RWPE2 (cell line): ENCODE measurements at regions not wholly inside any gene's neighbourhood (a gene's known extent, or its start where the extent isn't known, plus 50 kb on each side); places are given as distances from the start of the nearest gene placed in this dataset.

ENCODE experiments used
- ATAC-seq: fragments of 200-7000 bp; cut with Tn5 transposase; 3 replicates; pipeline ENCODE4 v1.9.1; 2021; ENCODE audit warnings: low read depth
- DNase-seq: peaks from one replicate; pipeline ENCODE4 v3.0.0-alpha.2; 2020; ENCODE audit warnings: low spot score
- H3K27ac ChIP-seq: fragments of 450-650 bp; 2 replicates; pipeline ENCODE4 v1.5.1; 2017; ENCODE audit warnings: mild to moderate bottlenecking; ENCODE audit not compliant: poor library complexity, severe bottlenecking
- H3K27me3 ChIP-seq: fragments of 250-450 bp; sonication (Bioruptor Pico); 2 replicates; pipeline ENCODE4 v1.5.1; 2021; ENCODE audit warnings: mild to moderate bottlenecking, moderate library complexity; ENCODE audit not compliant: insufficient read depth, poor library complexity, severe bottlenecking
- H3K36me3 ChIP-seq: fragments of 250-450 bp; sonication (Bioruptor Pico); 2 replicates; pipeline ENCODE4 v1.5.1; 2020; ENCODE audit warnings: low read depth, mild to moderate bottlenecking, moderate library complexity
- H3K4me1 ChIP-seq: fragments of 250-450 bp; sonication (Bioruptor Pico); 2 replicates; pipeline ENCODE4 v1.5.1; 2021; ENCODE audit warnings: mild to moderate bottlenecking, moderate library complexity; ENCODE audit not compliant: insufficient read depth, poor library complexity, severe bottlenecking
- H3K4me3 ChIP-seq: fragments of 250-450 bp; sonication (Bioruptor Pico); 2 replicates; pipeline ENCODE4 v1.5.1; 2021; ENCODE audit warnings: mild to moderate bottlenecking, moderate library complexity; ENCODE audit not compliant: severe bottlenecking
- H3K9me3 ChIP-seq: fragments of 250-450 bp; sonication (Bioruptor Pico); 2 replicates; pipeline ENCODE4 v1.5.1; 2021; ENCODE audit warnings: mild to moderate bottlenecking, moderate library complexity; ENCODE audit not compliant: severe bottlenecking
- TF ChIP-seq, protein P1 (sequence below): fragments of 450-650 bp; IDR thresholded peaks from one replicate; pipeline ENCODE4 v1.5.1; 2017; ENCODE audit warnings: mild to moderate bottlenecking, moderate library complexity; ENCODE audit not compliant: poor library complexity, severe bottlenecking

DNA sequence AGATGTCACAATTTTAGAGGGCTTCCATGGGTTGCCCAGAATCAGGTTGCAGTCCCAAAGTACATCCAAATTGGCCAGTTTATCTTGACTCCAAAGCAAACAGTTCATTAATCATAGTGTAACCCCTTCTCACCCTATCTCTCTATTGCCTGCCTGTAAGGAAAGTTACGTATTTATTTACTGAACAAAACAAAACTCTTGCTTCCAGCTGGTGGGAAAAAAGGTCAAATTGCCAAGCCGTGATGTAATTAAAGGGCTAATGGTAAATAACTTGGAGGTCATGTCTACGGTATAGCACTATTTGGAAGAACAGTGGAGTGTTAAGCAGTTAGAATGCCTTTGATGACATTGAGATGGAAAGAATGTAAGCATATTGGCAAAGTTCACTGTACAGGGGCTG, 214.0 kb downstream of the DLEU7 start:
- no peak for DNase-seq

DNA sequence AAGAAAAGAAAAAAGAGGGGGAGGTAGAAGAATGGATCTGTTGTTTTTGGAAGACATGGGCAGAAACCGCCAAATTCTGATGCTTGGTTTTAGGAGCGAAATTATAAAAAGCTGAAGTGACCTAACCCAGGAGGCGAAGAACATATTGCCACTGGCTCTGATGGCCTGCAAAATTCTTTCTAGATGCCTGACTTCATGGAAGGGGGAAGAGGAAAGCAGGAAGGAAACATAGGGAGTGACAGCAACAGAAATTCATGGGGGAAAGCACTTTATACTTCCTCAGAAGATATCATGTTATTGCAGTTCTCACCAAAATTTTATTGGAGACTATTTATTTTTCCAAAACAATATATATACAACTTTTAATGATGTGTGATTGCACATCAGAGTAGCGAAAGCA, 213.5 kb downstream of the DLEU7 start:
- no peaks in the 10 kb centered on the region for H3K36me3 ChIP-seq
- no peak overlapping the region for H3K4me3 ChIP-seq
- ATAC-seq (no peak), DNase-seq (no peak)
- H3K27me3 ChIP-seq, result no peaks in the 10 kb centered on the region
- TF ChIP-seq, protein P1, sequence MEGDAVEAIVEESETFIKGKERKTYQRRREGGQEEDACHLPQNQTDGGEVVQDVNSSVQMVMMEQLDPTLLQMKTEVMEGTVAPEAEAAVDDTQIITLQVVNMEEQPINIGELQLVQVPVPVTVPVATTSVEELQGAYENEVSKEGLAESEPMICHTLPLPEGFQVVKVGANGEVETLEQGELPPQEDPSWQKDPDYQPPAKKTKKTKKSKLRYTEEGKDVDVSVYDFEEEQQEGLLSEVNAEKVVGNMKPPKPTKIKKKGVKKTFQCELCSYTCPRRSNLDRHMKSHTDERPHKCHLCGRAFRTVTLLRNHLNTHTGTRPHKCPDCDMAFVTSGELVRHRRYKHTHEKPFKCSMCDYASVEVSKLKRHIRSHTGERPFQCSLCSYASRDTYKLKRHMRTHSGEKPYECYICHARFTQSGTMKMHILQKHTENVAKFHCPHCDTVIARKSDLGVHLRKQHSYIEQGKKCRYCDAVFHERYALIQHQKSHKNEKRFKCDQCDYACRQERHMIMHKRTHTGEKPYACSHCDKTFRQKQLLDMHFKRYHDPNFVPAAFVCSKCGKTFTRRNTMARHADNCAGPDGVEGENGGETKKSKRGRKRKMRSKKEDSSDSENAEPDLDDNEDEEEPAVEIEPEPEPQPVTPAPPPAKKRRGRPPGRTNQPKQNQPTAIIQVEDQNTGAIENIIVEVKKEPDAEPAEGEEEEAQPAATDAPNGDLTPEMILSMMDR, result no peak
- H3K4me1 ChIP-seq, result no peaks in the 10 kb centered on the region
- H3K27ac ChIP-seq, result no peak overlapping the region
- no peaks in the 10 kb centered on the region for H3K9me3 ChIP-seq

More for the DNA sequence above, 214.0 kb downstream of the DLEU7 start:
- Histone ChIP-seq H3K9me3 (no peaks in the 10 kb centered on the region), H3K27me3 (no peaks in the 10 kb centered on the region), H3K4me3 (no peak overlapping the region), H3K36me3 (no peaks in the 10 kb centered on the region), H3K27ac (no peak overlapping the region), H3K4me1 (no peaks in the 10 kb centered on the region)
- TF ChIP-seq, protein P1, result no peak
- ATAC-seq, result no peak

DNA sequence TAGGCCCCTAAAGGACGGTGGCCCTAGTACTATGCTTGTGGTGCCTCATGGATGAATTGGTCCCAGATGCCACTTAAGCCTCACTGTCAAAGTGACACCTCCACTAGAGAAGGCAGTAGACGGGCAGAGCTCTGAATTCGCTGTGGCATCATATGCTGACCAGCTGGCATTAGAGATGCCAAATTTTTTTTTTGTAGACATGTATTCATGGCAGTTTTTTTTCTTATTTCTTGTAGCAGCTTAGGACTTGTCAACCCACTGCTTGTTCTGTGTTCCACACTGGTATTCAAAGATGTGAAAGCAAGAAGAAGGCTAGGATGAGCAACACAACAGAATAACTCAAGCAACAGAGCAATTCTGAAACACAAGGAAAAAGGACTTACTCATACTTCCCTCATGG, 212.5 kb downstream of the DLEU7 start:
- Histone ChIP-seq H3K27ac (no peak overlapping the region), H3K27me3 (no peaks in the 10 kb centered on the region), H3K36me3 (no peaks in the 10 kb centered on the region), H3K9me3 (no peaks in the 10 kb centered on the region), H3K4me1 (no peaks in the 10 kb centered on the region), H3K4me3 (no peak overlapping the region)
- no peak for DNase-seq
- no peak for ATAC-seq
- TF ChIP-seq, protein P1, result no peak

DNA sequence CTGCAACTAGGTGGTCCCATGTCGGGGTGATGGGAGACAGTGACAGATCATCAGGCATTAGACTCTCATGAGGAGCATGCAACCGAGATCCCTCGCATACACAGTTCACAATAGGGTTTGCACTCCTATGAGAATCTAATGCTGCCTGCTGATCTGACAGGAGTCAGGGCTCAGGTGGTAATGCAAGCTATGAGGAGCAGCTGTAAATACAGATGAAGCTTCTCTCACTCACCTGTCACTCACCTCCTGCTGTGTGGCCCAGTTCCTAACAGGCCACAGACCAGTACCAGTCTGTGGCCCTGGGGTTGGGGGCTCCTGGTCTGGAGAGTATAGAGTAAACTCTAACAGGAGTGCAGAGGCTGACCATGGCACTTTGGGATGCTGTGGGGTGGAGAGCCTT, 209.2 kb downstream of the DLEU7 start:
- H3K9me3 ChIP-seq, result no peaks in the 10 kb centered on the region
- no peak overlapping the region for H3K4me3 ChIP-seq
- ATAC-seq (no peak), DNase-seq (no peak)
- no peaks in the 10 kb centered on the region for H3K36me3 ChIP-seq
- no peaks in the 10 kb centered on the region for H3K4me1 ChIP-seq
- no peak overlapping the region for H3K27ac ChIP-seq
- no peaks in the 10 kb centered on the region for H3K27me3 ChIP-seq
- TF ChIP-seq, protein P1, result no peak

DNA sequence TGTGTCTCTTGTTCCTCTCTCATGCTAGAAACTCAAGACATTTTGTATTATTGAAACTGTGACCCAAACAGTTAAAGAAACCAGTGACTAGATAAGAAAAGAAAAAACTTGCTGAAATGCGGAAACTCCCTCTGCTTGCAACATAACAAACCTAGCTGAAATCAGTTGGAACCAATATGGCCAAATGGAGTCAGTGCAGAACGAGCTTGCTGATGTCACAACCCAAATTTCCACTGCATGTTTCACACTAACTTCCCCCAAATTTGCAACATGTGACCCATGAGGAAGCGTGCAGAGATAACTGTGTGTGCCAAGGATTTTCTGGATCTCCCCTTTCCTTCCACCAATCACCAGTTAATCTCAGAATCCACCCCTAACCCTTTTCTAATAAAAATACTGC, 208.0 kb downstream of the DLEU7 start:
- H3K4me1 ChIP-seq, result no peaks in the 10 kb centered on the region
- no peak overlapping the region for H3K4me3 ChIP-seq
- TF ChIP-seq, protein P1, result no peak
- no peaks in the 10 kb centered on the region for H3K27me3 ChIP-seq
- no peaks in the 10 kb centered on the region for H3K9me3 ChIP-seq
- no peak overlapping the region for H3K27ac ChIP-seq
- no peaks in the 10 kb centered on the region for H3K36me3 ChIP-seq
- DNase-seq (no peak), ATAC-seq (no peak)
